Panc1 (cell line): ENCODE measurements at regions not wholly inside any gene's neighbourhood (a gene's known extent, or its start where the extent isn't known, plus 50 kb on each side); places are given as distances from the start of the nearest gene placed in this dataset.

ENCODE experiments used
- ATAC-seq: fragments of 200-7000 bp; cut with Tn5 transposase; 2 replicates; pipeline ENCODE4 v1.9.1; 2020; ENCODE audit warnings: mild to moderate bottlenecking, moderate library complexity
- BruUV-seq: library from RNA; stranded (reverse); fragments of 400-500 nt; replicated peaks from 2 replicates; lab custom pipeline; 2021; lab: Mats Ljungman, UMichigan
- CTCF ChIA-PET: fragments of 300-600 bp; sonication (Branson Sonifier 250); formaldehyde crosslinking; loops from one replicate; lab custom pipeline; 2022; ENCODE audit warnings: antibody characterized with exemption; lab: Charles Lee
- POLR2A ChIA-PET: fragments of 300-600 bp; sonication (Branson Sonifier 250); formaldehyde crosslinking; loops from one replicate; lab custom pipeline; 2022; ENCODE audit warnings: antibody characterized with exemption; lab: Charles Lee
- DNase-seq: peaks from one replicate; pipeline ENCODE4 v3.0.0-alpha.2; 2010; ENCODE audit warnings: low read depth, low spot score
- H3K27ac ChIP-seq: 2 replicates; pipeline ENCODE4 v1.5.1; 2011; ENCODE audit warnings: mild to moderate bottlenecking, low read length, inconsistent platforms
- H3K27me3 ChIP-seq: fragments of 200-500 bp; sonication (Bioruptor generic); 2 replicates; pipeline ENCODE4 v1.6.0; 2014; ENCODE audit warnings: low read length, inconsistent platforms; ENCODE audit not compliant: control insufficient read depth, insufficient read depth
- H3K36me3 ChIP-seq: fragments of 200-500 bp; sonication (Bioruptor generic); 2 replicates; pipeline ENCODE4 v1.5.1; 2014; ENCODE audit warnings: inconsistent platforms, mild to moderate bottlenecking, low read length, moderate library complexity; ENCODE audit not compliant: control insufficient read depth, insufficient read depth
- H3K4me1 ChIP-seq: 2 replicates; pipeline ENCODE4 v1.5.1; 2011; ENCODE audit warnings: inconsistent platforms, mild to moderate bottlenecking, low read length, moderate library complexity; ENCODE audit not compliant: control insufficient read depth, insufficient read depth
- H3K4me3 ChIP-seq, 2 experiments: 2 replicates each; pipeline ENCODE4 v1.5.1; 2011 to 2012; ENCODE audit warnings: low read depth in 2 of 2, low read length in 2 of 2, mild to moderate bottlenecking in 2 of 2, inconsistent platforms in 1 of 2, moderate library complexity in 1 of 2
- H3K9me3 ChIP-seq: fragments of 200-500 bp; sonication (Bioruptor generic); 2 replicates; pipeline ENCODE4 v1.5.1; 2014; ENCODE audit warnings: low read depth, mild to moderate bottlenecking, inconsistent platforms, low read length, moderate library complexity; ENCODE audit not compliant: control insufficient read depth, insufficient read depth
- CTCF ChIP-seq: fragments of 450-650 bp; IDR thresholded peaks from 2 replicates; pipeline ENCODE4 v1.5.1; 2017; ENCODE audit warnings: mild to moderate bottlenecking
- POLR2AphosphoS5 ChIP-seq: IDR thresholded peaks from 2 replicates; pipeline ENCODE4 v1.6.1; 2012; ENCODE audit warnings: mild to moderate bottlenecking, low read depth, low read length, moderate library complexity
- REST ChIP-seq, 2 experiments: IDR thresholded peaks; 2 replicates each; pipeline ENCODE4 v1.6.1; 2011 to 2012; ENCODE audit warnings: low read depth in 2 of 2, control low read depth in 1 of 2, low read length in 1 of 2, mild to moderate bottlenecking in 1 of 2, moderate library complexity in 1 of 2; ENCODE audit not compliant: insufficient read depth in 1 of 2
- SIN3A ChIP-seq: IDR thresholded peaks from 2 replicates; pipeline ENCODE4 v1.6.1; 2012; ENCODE audit warnings: low read depth, mild to moderate bottlenecking, low read length, moderate library complexity, borderline replicate concordance; ENCODE audit not compliant: insufficient read depth
- TCF7L2 ChIP-seq: IDR thresholded peaks from 2 replicates; pipeline ENCODE4 v1.6.1; 2011; ENCODE audit warnings: mild to moderate bottlenecking, low read depth, low read length, inconsistent platforms
- in situ Hi-C: cut with HindIII; loops from 2 replicates; pipeline ENCODE4 v1.10.0; 2016; ENCODE audit warnings: low sequenced_read_pairs, low pct_unique_long_range_greater_than_20kb
- intact Hi-C: fragments of 100-400 bp; cut with micrococcal nuclease; formaldehyde crosslinking; loops from one replicate; pipeline ENCODE4 v1.10.0; 2022; ENCODE audit not compliant: unreplicated experiment

- Histone ChIP-seq H3K4me3 (no peak overlapping the region), H3K4me1 (peaks cover 4% of the 10 kb centered on the region; the same call in 1 of the 2 replicates), H3K27me3 (no peaks in the 10 kb centered on the region), H3K9me3 (no peaks in the 10 kb centered on the region), H3K27ac (no peak overlapping the region; the same call in 1 of the 2 replicates), H3K36me3 (no peaks in the 10 kb centered on the region)
- TF ChIP-seq TCF7L2 (no peak), CTCF (no peak), POLR2AphosphoS5 (no peak), SIN3A (no peak), REST (IDR thresholded peaks at IDR 0.05; ENCODE audit: insufficient read depth in 1 of 2, low read depth in 2 of 2, low read length in 1 of 2) (no peak)
- BruUV-seq, result no TSS peak
- in situ Hi-C loops, result no loop called here
- DNase-seq (no peak), ATAC-seq (no peak)
- POLR2A ChIA-PET, result no interaction called here
- CTCF ChIA-PET, result no interaction called here
- intact Hi-C loops, result no loop called here
These were observed 305.2 kb downstream of the NDFIP2 start for GRCh38 chr13:79786176-79786575.

GRCh38 chr13:79782541-79783205, 301.7 kb downstream of the NDFIP2 start:
- Histone ChIP-seq H3K4me1 (peaks cover 4% of the 10 kb centered on the region; the same call in 1 of the 2 replicates), H3K36me3 (no peaks in the 10 kb centered on the region), H3K4me3 (peak overlapping the region in 1 of 2 experiments; percentile 9; a peak in 2 of 4 replicates), H3K27ac (peak overlapping the region; percentile 74), H3K27me3 (no peaks in the 10 kb centered on the region), H3K9me3 (no peaks in the 10 kb centered on the region)
- DNase-seq, result no peak
- TF ChIP-seq TCF7L2 (peak; percentile 73), SIN3A (no peak)
- in situ Hi-C loops (no loop called here), intact Hi-C loops (no loop called here)
- POLR2A ChIA-PET, result interaction anchor here (0.6 kb wide), 1 partner anchor 18 kb away, joined by 3 read pairs; no protein-coding TSS in a partner anchor
- peak; percentile 92 for ATAC-seq
- CTCF ChIA-PET, result no interaction called here
- no TSS peak for BruUV-seq
